ENCODE measurements at regions not wholly inside any gene's neighbourhood (a gene's known extent, or its start where the extent isn't known, plus 50 kb on each side); places are given as distances from the start of the nearest gene placed in this dataset.

GRCh38 chr6:132868057-132868456 lies 53.7 kb downstream of the RPS12 start:
- Histone ChIP-seq H3K36me3 (no peaks in the 10 kb centered on the region), H3K4me3 (no peak overlapping the region), H3K4me1 (peaks cover 0 to 5% (median 0%) of the 10 kb centered on the region in 4 donors), H3K27ac (replicated peaks in 1 of 4) (no peak overlapping the region), H3K27me3 (no peaks in the 10 kb centered on the region), H3K9me3 (no peaks in the 10 kb centered on the region)
- WGBS = 88% methylated on average over 1 of the region's 1 CpG
- intact Hi-C loops (cut with DNase I) = no loop called here
- DNase-seq (ENCODE audit: extremely low spot score) = no peak
- no peak for TF ChIP-seq CTCF (IDR thresholded peaks at IDR 0.05)
- no peak for TF ChIP-seq POLR2A (IDR thresholded peaks at IDR 0.05; ENCODE audit: low read depth)

DNA sequence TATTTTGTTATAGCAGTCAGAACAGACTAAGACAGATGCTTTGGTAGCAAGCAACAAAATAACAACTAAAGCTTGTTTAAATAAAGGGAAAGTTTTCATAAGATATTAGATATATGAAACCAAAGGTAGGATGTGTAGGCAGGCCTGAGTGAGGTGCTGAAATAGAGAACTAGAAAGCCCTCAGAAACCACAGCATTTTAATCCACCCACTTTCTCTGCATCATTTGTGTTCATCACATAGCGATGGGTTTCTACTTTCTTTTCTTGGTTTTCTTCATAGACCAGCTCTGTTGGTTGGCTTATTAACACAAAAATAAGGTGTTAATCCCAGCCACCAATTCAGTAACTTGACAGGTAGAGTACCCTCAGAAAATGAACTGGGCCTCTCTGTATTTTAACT lies 58.6 kb downstream of the RPS12 start:
- WGBS = 94% methylated on average over 1 of the region's 1 CpG
- no peaks in the 10 kb centered on the region for H3K27me3 ChIP-seq
- DNase-seq (ENCODE audit: extremely low spot score) = no peak
- no peak overlapping the region for H3K4me3 ChIP-seq
- no peaks in the 10 kb centered on the region for H3K4me1 ChIP-seq
- H3K27ac ChIP-seq (replicated peaks in 1 of 4) = no peak overlapping the region
- peaks cover 0 to 7% (median 0%) of the 10 kb centered on the region in 4 donors for H3K9me3 ChIP-seq
- TF ChIP-seq EP300 (IDR thresholded peaks at IDR 0.05) (no peak), POLR2A (IDR thresholded peaks at IDR 0.05; ENCODE audit: low read depth) (no peak), POLR2AphosphoS5 (IDR thresholded peaks at IDR 0.05) (no peak), CTCF (IDR thresholded peaks at IDR 0.05) (no peak)
- no peaks in the 10 kb centered on the region for H3K36me3 ChIP-seq
- intact Hi-C loops (cut with DNase I) = no loop called here

GRCh38 chr6:132877003-132877402 lies 62.6 kb downstream of the RPS12 start:
- no peak for DNase-seq (ENCODE audit: extremely low spot score)
- no peak for TF ChIP-seq POLR2AphosphoS5 (IDR thresholded peaks at IDR 0.05)
- TF ChIP-seq EP300 (IDR thresholded peaks at IDR 0.05) = no peak
- TF ChIP-seq POLR2A (IDR thresholded peaks at IDR 0.05; ENCODE audit: low read depth) = no peak
- TF ChIP-seq CTCF (IDR thresholded peaks at IDR 0.05) = no peak
- Histone ChIP-seq H3K27me3 (no peaks in the 10 kb centered on the region), H3K9me3 (peaks cover 0 to 7% (median 0%) of the 10 kb centered on the region in 4 donors), H3K36me3 (no peaks in the 10 kb centered on the region), H3K27ac (replicated peaks in 1 of 4) (no peak overlapping the region), H3K4me1 (no peaks in the 10 kb centered on the region), H3K4me3 (no peak overlapping the region)
- WGBS = 94% methylated on average over 2 of the region's 2 CpGs
- intact Hi-C loops (cut with DNase I) = no loop called here

DNA sequence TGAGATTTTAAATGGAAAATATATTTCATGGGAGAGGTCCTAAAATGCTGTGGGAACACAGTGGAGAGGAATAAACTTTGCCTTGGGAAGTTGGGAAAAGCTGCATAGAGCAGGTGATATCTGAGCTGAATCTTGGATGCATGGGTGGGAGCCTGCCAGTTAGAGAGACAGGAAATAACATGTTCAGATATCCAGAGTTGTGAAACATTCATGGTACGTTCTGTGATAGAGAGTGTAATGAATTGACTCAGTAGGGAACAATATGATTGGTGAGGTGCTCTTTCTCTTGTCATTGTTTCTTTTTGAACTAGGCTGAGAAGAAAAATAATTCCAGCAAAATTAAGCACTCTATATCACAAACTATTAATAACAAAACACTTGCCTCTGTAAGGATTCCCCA lies 72.8 kb downstream of the RPS12 start:
- Histone ChIP-seq H3K27me3 (no peaks in the 10 kb centered on the region), H3K4me1 (no peaks in the 10 kb centered on the region), H3K27ac (replicated peaks in 1 of 4) (no peak overlapping the region), H3K9me3 (peaks cover 0 to 3% (median 0%) of the 10 kb centered on the region in 4 donors), H3K36me3 (no peaks in the 10 kb centered on the region), H3K4me3 (no peak overlapping the region)
- 59% methylated on average over 1 of the region's 1 CpG for whole genome bisulfite sequencing
- TF ChIP-seq CTCF (IDR thresholded peaks at IDR 0.05) = no peak
- TF ChIP-seq POLR2A (IDR thresholded peaks at IDR 0.05; ENCODE audit: low read depth) = no peak
- TF ChIP-seq POLR2AphosphoS5 (IDR thresholded peaks at IDR 0.05) = no peak
- no peak for TF ChIP-seq EP300 (IDR thresholded peaks at IDR 0.05)
- no peak for DNase-seq (ENCODE audit: extremely low spot score)
- intact Hi-C loops (cut with DNase I) = no loop called here

- peaks cover 0 to 3% (median 0%) of the 10 kb centered on the region in 4 donors for H3K9me3 ChIP-seq
- H3K4me1 ChIP-seq = no peaks in the 10 kb centered on the region
- intact Hi-C loops (cut with DNase I) = no loop called here
- H3K4me3 ChIP-seq = no peak overlapping the region
- 89% methylated on average over 2 of the region's 2 CpGs for WGBS
- no peak overlapping the region for H3K27ac ChIP-seq (replicated peaks in 1 of 4)
- no peaks in the 10 kb centered on the region for H3K36me3 ChIP-seq
- no peaks in the 10 kb centered on the region for H3K27me3 ChIP-seq
- TF ChIP-seq POLR2AphosphoS5 (IDR thresholded peaks at IDR 0.05) (no peak), CTCF (IDR thresholded peaks at IDR 0.05) (no peak), EP300 (IDR thresholded peaks at IDR 0.05) (no peak)
- DNase-seq (ENCODE audit: extremely low spot score) = no peak
Observed at GRCh38 chr6:132888701-132889100, 74.3 kb downstream of the RPS12 start.

All from esophagus muscularis mucosa (tissue), 4 donors.